Hematopoietic multipotent progenitor cell (in vitro differentiated cells): ENCODE measurements at regions not wholly inside any gene's neighbourhood (a gene's known extent, or its start where the extent isn't known, plus 50 kb on each side); places are given as distances from the start of the nearest gene placed in this dataset.

Experiments
- DNase-seq, 3 donors: peaks; one replicate each; pipeline ENCODE4 v3.0.0-alpha.2; 2011 to 2015; ENCODE audit warnings: low read depth in 2 of 3, low spot score in 2 of 3

DNA sequence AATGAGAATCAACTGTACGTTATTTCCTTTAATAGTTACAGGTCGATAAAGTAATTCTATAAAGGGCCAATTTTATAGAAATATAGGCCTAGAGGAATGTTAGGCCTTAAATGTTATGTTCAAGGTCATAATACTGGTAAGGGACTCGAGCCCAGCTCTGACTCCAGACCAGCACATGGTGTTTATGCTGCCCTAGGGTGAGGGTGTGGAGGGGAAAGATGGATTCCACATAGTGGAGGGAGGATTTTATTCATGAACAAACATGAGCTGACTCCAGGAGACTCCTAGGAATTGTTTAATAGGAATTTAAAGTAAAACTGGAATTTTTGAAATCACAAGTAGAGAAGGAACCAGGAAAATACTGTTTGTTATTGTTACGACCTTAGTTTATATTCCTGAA lies 139.9 kb downstream of the LACC1 start:
- no peak for DNase-seq

DNA sequence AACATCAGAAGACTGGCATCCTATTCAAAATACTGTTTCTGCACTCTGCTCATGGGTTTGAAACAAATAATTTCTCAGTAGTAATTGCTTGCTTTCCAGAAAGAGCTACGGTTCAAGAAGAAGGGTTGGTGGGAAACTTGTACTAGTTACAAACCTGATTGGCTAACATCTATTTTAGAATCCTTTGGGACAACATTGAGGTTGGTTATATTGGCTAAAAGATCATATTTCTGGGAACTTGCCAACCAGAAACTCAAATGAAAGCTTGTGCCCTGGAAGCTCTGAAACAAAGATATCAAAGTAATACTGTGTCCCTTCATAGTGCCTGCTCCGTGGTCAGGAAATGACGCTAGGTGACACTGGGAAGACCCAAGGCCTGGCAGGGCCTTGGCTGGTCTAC lies 141.7 kb downstream of the LACC1 start:
- no peak for DNase-seq

DNA sequence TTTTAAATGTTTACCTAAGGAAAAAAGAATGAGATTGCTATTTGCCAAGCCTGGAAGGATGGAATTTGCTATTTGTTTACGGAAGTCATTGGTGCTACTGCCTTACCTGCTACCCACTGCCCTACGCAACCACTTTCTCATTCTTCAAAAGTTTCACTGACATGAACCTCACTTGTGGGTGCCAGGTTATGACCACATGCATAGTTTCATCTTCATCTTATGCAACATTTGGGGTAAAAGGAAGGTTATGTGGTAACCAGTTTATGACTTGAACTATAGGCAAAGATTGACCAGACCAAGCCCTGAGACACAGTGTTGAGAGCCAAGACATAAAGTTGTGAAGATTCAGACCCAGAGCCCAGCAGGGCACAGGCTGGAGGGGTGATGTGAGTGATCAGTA lies 142.5 kb downstream of the LACC1 start:
- DNase-seq, result no peak

DNA sequence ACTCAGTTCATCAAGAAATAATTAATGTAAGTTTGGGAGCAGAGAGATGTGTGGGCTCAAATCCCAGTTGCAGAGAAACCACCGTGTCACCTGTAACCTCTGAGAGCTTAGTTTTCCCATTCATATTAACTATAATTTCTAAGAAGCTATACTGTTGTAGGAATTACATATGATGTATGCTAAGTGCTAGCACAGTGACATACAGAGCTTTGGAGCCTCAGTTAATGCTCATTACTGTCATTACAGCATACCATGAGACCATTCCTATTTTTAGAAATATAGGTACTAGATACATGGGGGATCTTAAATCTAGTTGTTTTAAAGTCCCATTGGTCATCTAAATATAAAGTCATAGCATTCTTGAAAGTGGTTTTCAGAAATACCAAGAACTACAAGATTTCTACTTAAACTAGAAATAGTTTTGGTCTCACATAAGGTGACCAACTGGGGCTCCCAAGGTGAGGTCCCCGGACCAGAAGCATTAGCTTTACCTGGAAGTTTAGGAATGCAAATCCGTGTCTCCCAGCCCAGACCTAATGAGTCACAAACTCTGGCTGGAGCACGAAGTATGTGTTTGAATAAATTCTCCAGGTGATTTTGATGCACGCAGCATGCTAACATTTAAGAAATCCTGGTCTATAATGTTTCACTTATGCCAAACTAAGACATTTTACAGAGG lies 144.6 kb downstream of the LACC1 start:
- no peak for DNase-seq

DNA sequence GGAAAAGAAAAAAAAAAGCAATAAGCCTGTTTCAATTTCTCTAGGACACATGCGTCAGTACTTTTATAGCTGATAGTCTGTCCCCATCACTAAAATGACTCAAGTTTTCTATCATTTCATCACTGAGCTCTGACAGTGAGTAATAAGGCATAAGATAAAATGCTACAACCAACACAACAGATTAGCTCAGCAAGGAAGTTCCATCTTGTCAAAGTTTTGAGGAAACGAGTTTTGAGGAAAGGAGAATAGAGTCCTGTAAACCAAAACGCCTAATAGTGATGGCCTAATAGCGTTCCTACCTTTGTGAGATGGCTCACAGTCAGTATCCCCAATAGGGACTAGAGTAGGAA lies 145.1 kb downstream of the LACC1 start:
- DNase-seq, result no peak

DNA sequence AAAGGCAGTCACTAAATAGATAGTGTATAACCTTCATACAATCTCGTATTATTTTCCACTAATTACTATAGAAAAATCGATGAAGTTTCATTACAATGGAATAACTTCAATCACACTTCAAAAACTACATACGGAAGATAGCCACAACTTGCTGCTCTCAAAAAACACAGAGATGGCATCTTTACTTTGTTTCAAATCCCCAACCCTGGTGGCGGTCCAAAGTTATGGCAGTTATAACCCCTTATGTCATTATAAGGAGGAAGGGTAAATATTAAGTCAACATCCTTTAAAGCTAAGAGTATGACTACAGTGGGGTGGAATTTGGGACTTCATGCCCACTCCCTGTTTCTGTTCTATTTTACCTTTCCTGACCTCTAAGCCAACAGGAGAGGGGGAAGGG lies 146.5 kb downstream of the LACC1 start:
- DNase-seq, result no peak

DNA sequence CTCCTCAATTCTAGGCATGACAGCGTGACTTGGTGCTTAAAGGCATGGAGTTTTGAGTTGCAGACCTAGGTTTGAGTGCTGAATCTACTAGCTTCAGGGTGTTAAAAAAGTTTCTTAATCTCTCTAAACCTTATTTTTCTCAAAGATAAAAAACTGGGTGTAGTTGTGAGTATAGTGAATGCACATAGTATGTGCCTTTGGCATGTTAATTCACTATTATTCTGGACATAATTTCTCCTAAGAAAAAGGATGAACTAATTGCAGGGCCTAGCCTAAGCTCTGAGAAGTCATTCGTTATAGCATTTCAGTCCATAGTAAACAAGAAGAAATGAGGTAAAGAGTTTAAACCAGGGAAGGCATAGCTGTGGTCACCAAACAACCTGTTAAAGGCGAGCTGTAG lies 149.0 kb downstream of the LACC1 start:
- no peak for DNase-seq

DNA sequence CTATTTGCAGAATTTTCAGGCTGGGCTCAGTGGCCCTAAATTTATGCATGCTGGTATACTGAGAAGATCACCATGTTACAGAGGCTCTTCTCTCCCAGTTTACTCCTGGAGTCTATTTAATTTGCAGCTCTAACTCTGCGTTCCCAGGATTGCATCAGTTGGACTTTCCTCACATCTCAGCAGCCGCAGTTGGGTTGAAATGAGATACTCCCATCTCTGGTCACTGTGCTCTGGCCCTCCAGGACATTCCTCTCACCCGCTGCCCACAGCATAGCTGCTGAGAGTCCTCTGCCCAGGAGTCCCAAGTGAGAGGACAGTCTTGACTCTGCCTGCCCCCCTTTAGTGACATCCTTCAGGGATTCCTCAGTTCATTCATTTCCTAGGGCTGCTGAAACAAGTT lies 150.9 kb downstream of the LACC1 start:
- DNase-seq, result no peak

DNA sequence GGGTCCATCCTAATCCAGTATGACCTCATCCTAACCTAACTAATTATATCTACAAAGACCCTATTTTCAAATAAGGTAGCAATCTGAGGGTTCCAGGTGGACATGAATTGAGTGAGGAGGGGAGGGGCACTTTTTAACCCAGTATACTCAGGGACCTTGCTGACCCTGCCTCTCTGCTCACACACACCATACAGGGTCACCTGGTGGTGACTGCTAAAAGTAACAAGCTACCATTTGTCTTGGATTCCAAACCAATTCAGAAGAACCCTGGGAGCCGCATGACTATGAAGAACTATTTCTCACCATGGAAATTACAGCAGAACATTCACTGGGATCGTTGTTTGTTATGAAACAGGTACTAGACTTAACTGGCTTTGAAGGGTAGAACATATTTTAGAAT lies 151.9 kb downstream of the LACC1 start:
- no peak for DNase-seq

DNA sequence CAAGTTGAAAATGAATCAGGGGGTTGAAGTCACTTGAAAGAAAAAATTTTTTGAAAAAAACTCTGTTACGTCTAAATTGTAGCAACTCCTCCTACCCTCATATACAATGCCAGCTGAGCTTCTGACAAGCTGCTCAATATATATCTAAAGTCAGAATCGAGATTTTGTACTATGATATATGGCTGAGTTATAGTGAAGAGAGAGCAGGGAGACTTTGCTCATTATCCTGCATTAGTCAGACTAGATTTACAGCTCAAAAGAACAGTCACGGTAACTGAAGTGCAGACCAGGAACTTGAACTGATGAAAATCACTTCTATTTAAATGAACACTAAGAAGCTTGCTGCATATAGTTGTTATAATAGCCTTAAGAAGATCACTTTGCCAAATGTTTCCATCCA lies 153.1 kb downstream of the LACC1 start:
- DNase-seq, result no peak

DNA sequence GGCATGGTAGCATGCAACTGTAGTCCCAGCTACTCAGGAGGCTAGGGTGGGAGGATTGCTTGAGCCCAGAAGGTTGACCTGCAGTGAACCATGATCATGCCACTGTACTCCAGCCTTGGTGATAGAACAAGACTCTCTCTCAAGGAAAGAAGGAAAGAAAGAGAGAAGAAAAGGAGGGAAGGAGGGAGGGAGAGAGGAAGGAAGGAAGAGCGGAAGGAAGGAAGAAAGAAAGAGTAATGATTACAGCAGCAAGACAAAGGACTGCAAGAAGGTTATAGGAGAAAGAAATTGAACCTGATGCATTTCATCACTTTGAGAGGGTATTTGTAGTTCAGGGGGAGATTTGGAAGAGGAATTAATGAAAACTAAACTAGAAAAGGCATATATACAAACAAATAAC lies 155.7 kb downstream of the LACC1 start:
- no peak for DNase-seq

DNA sequence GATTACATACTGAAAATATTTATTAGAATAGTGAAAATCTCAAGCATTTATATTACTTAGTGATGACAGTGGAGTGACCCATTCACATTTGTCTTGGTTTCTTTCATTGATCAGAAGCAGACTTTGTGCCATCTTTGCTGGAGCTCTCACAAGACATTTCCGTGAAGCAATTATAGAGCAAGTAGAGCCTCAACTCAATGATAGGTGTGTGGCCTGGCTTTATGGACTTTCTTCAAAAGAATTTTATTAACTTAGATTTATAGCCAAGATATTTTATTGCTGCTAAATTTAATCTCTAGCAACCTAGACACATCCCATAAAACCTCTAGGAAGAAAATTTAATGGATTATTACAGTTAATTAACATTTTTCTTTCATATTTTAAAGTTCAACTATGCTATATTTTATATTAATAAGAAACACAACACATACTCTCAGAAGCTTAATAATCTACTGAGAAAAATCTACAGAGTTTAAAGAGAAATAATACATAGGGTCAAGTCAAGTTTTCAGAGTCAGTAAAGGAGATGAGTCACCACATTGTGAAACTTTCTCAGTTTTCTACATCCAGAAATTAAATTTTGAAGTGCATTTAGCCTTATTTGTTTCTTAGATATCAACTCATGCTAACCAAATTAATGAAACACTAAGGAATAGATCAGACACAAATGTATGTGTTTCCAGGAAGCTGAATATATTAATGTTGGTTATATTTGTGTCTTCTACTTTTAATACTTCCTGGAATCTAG lies 160.5 kb downstream of the LACC1 start:
- no peak for DNase-seq

DNA sequence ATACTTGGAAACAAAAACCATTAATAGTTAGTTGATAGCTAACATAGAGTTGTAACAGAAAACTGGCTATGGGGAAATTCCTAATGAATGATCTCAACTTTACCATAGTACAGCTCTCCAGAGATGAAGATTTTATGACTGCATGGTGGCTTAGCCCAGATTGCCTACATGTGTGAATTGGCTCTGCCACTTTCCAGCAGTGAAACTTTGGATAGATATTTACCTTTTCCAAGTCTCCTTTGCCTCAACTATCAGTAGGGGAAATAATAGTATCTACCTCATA lies 161.1 kb downstream of the LACC1 start:
- DNase-seq, result no peak

DNA sequence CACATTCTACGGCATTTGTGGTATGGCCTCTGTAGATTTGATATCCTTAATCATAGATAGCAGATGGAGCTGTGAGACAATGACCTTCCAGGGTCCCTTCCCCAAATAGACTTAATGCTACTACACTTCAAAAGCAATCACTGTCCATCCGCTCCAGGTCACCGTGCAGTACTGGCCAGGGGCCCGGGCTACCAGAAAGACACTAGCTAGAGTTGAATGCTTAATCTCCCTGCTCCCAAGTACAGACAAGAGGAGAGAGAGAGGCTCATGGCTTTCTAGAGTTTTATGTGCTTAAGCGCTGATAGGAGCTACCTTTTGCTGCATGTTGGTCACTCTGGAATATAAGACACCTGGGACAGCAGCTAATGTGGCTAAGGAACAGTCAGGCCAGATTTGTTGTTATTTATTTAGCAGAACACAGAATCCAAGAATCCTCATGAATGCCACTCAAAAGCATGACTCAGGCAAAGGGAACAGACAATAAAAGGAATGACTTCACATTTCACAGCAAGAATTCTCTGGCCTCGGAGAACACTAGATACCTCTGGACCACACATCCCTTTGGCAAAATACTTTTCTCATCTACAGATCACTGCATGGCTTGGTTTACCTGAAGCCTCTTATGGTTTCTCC lies 165.0 kb downstream of the LACC1 start:
- no peak for DNase-seq

DNA sequence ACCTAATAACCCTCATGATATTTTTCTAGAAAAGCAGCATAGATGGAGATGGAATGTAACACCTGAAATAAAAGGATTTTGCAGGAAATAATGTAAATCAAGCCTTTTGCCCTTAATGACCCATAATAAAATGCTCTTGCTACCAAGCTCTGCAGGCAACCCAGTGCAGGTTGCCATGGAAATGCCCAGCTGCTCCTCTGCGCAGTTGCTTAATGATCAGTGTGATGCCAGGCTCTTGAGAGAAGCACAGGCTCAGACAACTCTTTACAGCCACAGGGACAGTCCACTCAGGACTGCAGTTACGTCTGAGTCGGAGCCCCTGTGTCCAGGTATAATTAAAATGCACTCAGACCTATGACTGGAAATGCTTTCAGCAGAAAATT lies 165.5 kb downstream of the LACC1 start:
- DNase-seq, result no peak

DNA sequence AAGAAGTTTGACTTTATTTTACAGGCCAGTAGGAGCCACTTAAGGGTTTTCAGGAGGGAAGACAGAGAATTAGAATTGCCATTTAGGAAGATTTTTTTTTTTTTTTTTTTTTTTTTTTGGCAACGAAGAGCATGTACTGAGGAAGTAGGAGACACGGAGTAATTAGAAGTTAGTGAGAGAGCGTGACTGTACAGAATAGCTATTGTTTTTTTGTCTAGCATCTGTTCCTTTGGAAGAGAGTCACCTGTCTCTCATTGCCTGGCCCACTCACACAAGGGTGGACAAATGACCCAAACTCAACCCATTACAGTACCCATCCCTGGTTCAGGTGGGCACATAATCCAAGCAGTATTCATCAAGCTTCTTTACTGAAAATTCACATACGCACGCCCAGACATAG lies 166.7 kb downstream of the LACC1 start:
- DNase-seq, result no peak

DNA sequence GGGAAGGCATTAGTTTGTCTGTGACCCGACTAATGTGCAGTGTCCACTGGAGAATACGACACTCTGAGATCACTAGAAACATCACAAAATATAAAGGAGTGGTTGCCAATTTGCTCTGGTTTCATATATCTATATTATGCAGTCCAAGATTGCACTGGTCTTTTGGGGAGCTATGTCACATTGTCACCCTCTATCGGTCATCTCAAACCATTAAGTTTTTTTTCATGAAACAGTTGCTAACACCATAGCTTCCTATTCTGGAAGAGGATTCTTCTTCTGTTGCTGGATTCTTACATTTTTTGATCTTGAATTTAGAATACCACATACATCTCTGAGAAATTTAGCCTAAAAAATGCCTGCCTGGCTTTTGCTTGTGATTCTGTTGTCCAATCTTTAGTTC lies 168.6 kb downstream of the LACC1 start:
- no peak for DNase-seq

DNA sequence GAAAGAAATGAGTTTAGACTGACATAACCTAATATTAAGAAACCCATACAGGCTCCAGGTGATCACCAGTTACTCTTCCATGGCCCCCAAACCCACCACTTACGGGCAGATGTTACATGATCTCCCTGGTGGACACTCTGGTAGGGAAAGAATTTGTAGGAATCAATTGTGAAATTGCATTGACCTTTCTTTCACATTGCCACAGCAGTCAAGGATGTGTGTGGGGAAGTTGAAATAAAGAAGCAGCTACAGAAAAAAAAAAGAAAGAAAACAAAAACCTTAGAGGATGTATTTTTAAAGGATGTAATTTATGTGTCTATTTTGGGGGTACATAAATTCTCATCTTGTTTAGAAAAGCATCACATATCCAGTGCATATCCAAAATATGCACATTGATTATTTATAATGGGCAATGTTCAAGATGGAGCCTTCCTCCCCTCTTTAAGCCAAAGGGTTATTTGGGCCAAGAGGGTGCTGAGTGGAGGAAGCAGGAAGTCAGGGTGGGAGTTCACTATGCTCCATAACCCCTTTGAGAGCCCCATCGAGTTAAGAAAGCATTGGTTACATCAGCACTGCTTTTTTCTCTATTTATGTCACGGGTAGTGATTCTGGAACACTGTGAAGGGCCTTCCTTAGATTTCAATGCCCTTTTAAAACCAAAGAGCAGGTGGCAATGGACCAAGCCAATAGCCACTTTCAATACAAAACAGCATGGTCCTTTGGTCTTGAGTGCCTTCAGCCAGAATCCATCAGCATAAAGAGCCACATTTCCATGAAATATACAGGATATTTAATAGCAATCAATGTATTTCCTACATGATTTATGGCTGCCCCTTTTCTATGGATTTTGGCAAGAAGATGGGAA lies 169.6 kb downstream of the LACC1 start:
- DNase-seq, result no peak

DNA sequence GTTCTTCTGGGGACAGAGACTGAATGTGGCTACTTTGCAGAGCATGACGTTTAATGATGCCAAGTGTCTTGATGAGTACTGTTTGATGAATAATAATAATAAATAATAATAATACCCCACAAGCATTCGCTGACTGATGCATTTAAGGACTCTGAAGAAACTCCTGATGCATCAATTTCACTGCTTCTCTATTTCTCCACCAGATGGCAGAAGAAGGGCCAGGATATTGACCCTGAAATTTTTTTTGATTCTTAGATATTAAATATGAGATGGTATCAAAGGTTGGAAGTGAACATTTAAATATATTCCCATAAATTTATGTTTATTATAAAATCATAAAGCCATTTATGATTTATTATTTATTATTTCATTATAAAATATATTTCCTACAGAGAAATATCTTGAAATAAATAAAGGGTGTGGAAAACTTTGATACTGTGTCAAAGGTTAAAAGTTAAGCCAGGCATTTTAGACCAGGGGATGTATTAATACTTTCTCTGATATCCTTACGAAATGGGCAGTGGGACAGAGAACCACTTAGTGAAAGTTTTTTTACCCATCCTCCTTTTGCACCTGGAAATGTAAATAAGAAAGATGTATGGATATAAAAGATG lies 170.9 kb downstream of the LACC1 start:
- peak in 2 of 3 donors; percentile 22 to 66 for DNase-seq

DNA sequence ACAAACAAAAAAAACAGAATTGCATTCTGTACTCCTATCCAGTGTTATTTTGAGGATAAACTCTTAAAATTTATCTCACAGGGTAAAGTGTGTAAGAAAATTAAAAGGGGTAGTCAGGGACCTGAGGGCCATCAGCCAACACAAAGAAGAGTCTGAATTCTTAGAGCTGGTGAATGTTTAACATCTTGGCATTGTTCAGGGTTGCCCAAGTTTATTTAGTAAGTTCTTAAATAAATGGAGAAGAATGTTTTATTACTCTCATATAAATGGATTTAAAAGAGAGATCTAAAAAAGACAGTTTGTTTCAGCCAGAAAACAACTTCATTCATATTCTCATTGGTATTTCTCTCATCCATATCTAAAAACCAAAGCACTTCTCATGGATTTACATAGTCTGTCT lies 171.7 kb downstream of the LACC1 start:
- no peak for DNase-seq
